ENCODE measurements at regions not wholly inside any gene's neighbourhood (a gene's known extent, or its start where the extent isn't known, plus 50 kb on each side); places are given as distances from the start of the nearest gene placed in this dataset.

DNA sequence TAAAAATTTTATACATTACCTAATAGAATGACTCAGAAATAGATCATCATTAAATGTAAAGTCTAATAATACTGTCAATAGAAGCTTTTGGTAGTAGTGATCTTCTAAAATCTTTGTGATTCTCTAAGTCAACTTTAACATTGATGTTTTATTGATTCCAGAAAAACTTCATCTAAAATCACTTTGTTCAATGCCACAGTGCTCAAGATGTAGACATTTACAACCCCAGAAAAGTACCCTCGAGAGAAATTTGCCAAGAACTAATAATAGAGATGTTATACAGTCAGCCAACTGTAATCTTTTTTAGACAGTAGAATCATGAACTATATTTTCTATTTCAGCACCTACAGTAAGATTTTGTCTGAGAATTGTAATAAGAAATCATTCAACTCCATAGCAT, 369.2 kb upstream of the AKR1E2 start:
- TF ChIP-seq CTCF (IDR thresholded peaks at IDR 0.05) = no peak
- no peak for TF ChIP-seq POLR2A (IDR thresholded peaks at IDR 0.05)

Data from testis (tissue), 2 donors.